ENCODE measurements at regions not wholly inside any gene's neighbourhood (a gene's known extent, or its start where the extent isn't known, plus 50 kb on each side); places are given as distances from the start of the nearest gene placed in this dataset.

GRCh38 chr3:194285850-194286197, 65.3 kb downstream of the CPN2 start:
- TF ChIP-seq POLR2A (IDR thresholded peaks at IDR 0.05) (no peak), CTCF (IDR thresholded peaks at IDR 0.05 in 8 of 11, conservative IDR thresholded peaks at IDR 0.05 in 3 of 11) (no peak), POLR2AphosphoS5 (IDR thresholded peaks at IDR 0.05) (no peak)

All from spleen (tissue), 7 donors.